Mesenchymal stem cell (in vitro differentiated cells and primary cell): ENCODE measurements at regions not wholly inside any gene's neighbourhood (a gene's known extent, or its start where the extent isn't known, plus 50 kb on each side); places are given as distances from the start of the nearest gene placed in this dataset.

ENCODE experiments used
- DNase-seq: peaks from one replicate; pipeline ENCODE4 v3.0.0-alpha.2; 2013
- H2AFZ ChIP-seq: one replicate; pipeline ENCODE4 v1.6.1; 2013; ENCODE audit warnings: low read depth, mild to moderate bottlenecking, control low read depth, inconsistent platforms, low read length, moderate library complexity
- H2AK5ac ChIP-seq: 2 replicates; pipeline ENCODE4 v1.6.1; 2013; ENCODE audit warnings: low read length, moderate library complexity, mild to moderate bottlenecking, inconsistent platforms; ENCODE audit not compliant: severe bottlenecking
- H2BK120ac ChIP-seq: one replicate; pipeline ENCODE4 v1.6.1; 2013; ENCODE audit warnings: low read depth, mild to moderate bottlenecking, inconsistent platforms, low read length, moderate library complexity
- H2BK12ac ChIP-seq, 2 experiments: one replicate each; pipeline ENCODE4 v1.6.1; 2013; ENCODE audit warnings: inconsistent platforms in 2 of 2, low read length in 2 of 2, mild to moderate bottlenecking in 2 of 2, moderate library complexity in 2 of 2, control low read depth in 1 of 2
- H2BK15ac ChIP-seq: one replicate; pipeline ENCODE4 v1.6.1; 2013; ENCODE audit warnings: mild to moderate bottlenecking, low read depth, inconsistent platforms; ENCODE audit not compliant: poor library complexity, severe bottlenecking
- H2BK5ac ChIP-seq: 2 replicates; pipeline ENCODE4 v1.6.1; 2013; ENCODE audit warnings: low read depth, mild to moderate bottlenecking, low read length, control low read depth, inconsistent platforms; ENCODE audit not compliant: poor library complexity, severe bottlenecking
- H3K14ac ChIP-seq, 2 experiments: one replicate each; pipeline ENCODE4 v1.6.1; 2013; ENCODE audit warnings: inconsistent platforms in 2 of 2, low read length in 2 of 2, control low read depth in 1 of 2, mild to moderate bottlenecking in 1 of 2, moderate library complexity in 1 of 2
- H3K18ac ChIP-seq, 2 experiments: one replicate each; pipeline ENCODE4 v1.6.1; 2013; ENCODE audit warnings: inconsistent platforms in 2 of 2, low read length in 2 of 2, control low read depth in 1 of 2, low read depth in 1 of 2, mild to moderate bottlenecking in 1 of 2
- H3K23ac ChIP-seq, 2 experiments: one replicate each; pipeline ENCODE4 v1.6.1; 2013; ENCODE audit warnings: inconsistent platforms in 2 of 2, low read length in 2 of 2, mild to moderate bottlenecking in 2 of 2, moderate library complexity in 2 of 2, control low read depth in 1 of 2
- H3K27ac ChIP-seq: 2 replicates; pipeline ENCODE4 v1.5.1; 2013; ENCODE audit warnings: mild to moderate bottlenecking, moderate library complexity, low read length, control low read depth, inconsistent platforms; ENCODE audit not compliant: poor library complexity, severe bottlenecking
- H3K27me3 ChIP-seq, 2 experiments: 2 replicates each; pipeline versions ENCODE4 v1.6.1 to v1.7.0; 2013; ENCODE audit warnings: low read length in 2 of 2, mild to moderate bottlenecking in 2 of 2, moderate library complexity in 2 of 2, control low read depth in 1 of 2, inconsistent platforms in 1 of 2; ENCODE audit not compliant: control insufficient read depth in 1 of 2, insufficient read depth in 1 of 2
- H3K36me3 ChIP-seq, 2 experiments: 2 replicates each; pipeline versions ENCODE4 v1.6.1 to v1.7.0; 2013; ENCODE audit warnings: low read length in 2 of 2, control low read depth in 1 of 2, inconsistent platforms in 1 of 2, low read depth in 1 of 2, mild to moderate bottlenecking in 1 of 2; ENCODE audit not compliant: insufficient read depth in 2 of 2, control insufficient read depth in 1 of 2
- H3K4ac ChIP-seq, 2 experiments: one replicate each; pipeline ENCODE4 v1.6.1; 2013; ENCODE audit warnings: inconsistent platforms in 2 of 2, low read length in 2 of 2, mild to moderate bottlenecking in 2 of 2, moderate library complexity in 2 of 2, control low read depth in 1 of 2, low read depth in 1 of 2
- H3K4me1 ChIP-seq: 2 replicates; pipeline ENCODE4 v1.6.1; 2013; ENCODE audit warnings: low read depth, low read length, control low read depth; ENCODE audit not compliant: control insufficient read depth, insufficient read depth
- H3K4me2 ChIP-seq: 2 replicates; pipeline ENCODE4 v1.6.1; 2013; ENCODE audit warnings: low read length, mild to moderate bottlenecking, inconsistent platforms; ENCODE audit not compliant: poor library complexity, severe bottlenecking
- H3K4me3 ChIP-seq, 2 experiments: 2 replicates each; pipeline versions ENCODE4 v1.5.1 to v1.7.0; 2013; ENCODE audit warnings: low read length in 2 of 2, mild to moderate bottlenecking in 2 of 2, control low read depth in 1 of 2, low read depth in 1 of 2; ENCODE audit not compliant: insufficient read depth in 1 of 2
- H3K79me1 ChIP-seq: replicated peaks from 2 replicates; pipeline ENCODE4 v1.6.1; 2013; ENCODE audit warnings: mild to moderate bottlenecking, control low read depth, low read length, inconsistent platforms; ENCODE audit not compliant: poor library complexity, severe bottlenecking
- H3K9ac ChIP-seq: 2 replicates; pipeline ENCODE4 v1.7.0; 2013; ENCODE audit warnings: mild to moderate bottlenecking, low read length, moderate library complexity
- H3K9me3 ChIP-seq: 2 replicates; pipeline ENCODE4 v1.7.0; 2013; ENCODE audit warnings: mild to moderate bottlenecking, low read length; ENCODE audit not compliant: control insufficient read depth
- H4K8ac ChIP-seq: one replicate; pipeline ENCODE4 v1.6.1; 2013; ENCODE audit warnings: inconsistent platforms, mild to moderate bottlenecking, low read length, moderate library complexity
- H4K91ac ChIP-seq: one replicate; pipeline ENCODE4 v1.6.1; 2013; ENCODE audit warnings: mild to moderate bottlenecking, low read length, inconsistent platforms
- WGBS: methylation state at CpG from one replicate; pipeline ENCODE4 v1.1.7; 2013; ENCODE audit warnings: mixed read lengths; 5-methylcytosine and 5-hydroxymethylcytosine counted together

GRCh38 chr9:74107692-74108091, 389.4 kb upstream of the RORB start:
- H3K23ac ChIP-seq: no peak overlapping the region
- no CpG with 5 or more reads among the region's 1 CpG for WGBS
- no peak overlapping the region for H3K9ac ChIP-seq
- H2BK15ac ChIP-seq: no peak overlapping the region
- H3K14ac ChIP-seq: no peak overlapping the region
- no peak overlapping the region for H2BK120ac ChIP-seq
- H3K4me1 ChIP-seq: no peaks in the 10 kb centered on the region
- no peak overlapping the region for H3K4me2 ChIP-seq
- no peaks in the 10 kb centered on the region for H3K27me3 ChIP-seq
- H2BK5ac ChIP-seq: no peak overlapping the region
- no peak overlapping the region for H3K18ac ChIP-seq
- H3K36me3 ChIP-seq: no peaks in the 10 kb centered on the region
- H3K9me3 ChIP-seq: no peaks in the 10 kb centered on the region
- DNase-seq: no peak
- no peak overlapping the region for H4K91ac ChIP-seq
- no peak overlapping the region for H3K4me3 ChIP-seq
- H2BK12ac ChIP-seq: no peak overlapping the region
- H3K79me1 ChIP-seq: no peaks in the 10 kb centered on the region
- H2AK5ac ChIP-seq: no peak overlapping the region
- H3K4ac ChIP-seq: no peak overlapping the region
- no peak overlapping the region for H2AFZ ChIP-seq
- no peak overlapping the region for H4K8ac ChIP-seq
- H3K27ac ChIP-seq: no peak overlapping the region

DNA sequence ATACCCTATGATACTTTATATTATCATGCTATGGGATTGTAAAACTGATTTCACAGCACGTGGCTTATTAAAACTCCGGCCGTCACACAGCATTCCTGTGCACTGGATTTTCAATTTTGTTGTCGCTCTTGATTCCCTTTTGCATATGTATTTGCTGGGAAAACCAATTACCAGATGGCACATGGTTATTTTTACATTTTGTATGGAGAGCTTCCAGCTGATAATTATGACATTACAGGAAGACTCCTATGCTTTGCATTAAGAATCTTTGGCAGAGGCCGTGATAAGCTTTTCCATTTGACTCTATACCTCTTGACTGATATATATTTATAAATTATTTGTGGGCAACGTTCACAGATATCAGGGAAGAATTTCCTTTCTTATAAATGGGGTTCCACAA, 381.2 kb upstream of the RORB start:
- no peak overlapping the region for H2AK5ac ChIP-seq
- H3K23ac ChIP-seq: no peak overlapping the region
- no peak overlapping the region for H4K91ac ChIP-seq
- H3K27ac ChIP-seq: no peak overlapping the region
- no peak overlapping the region for H3K4me3 ChIP-seq
- H3K18ac ChIP-seq: no peak overlapping the region
- no peak overlapping the region for H3K9ac ChIP-seq
- no peak overlapping the region for H2BK12ac ChIP-seq
- no peak overlapping the region for H4K8ac ChIP-seq
- DNase-seq: no peak
- no peaks in the 10 kb centered on the region for H3K79me1 ChIP-seq
- no peaks in the 10 kb centered on the region for H3K4me1 ChIP-seq
- no peak overlapping the region for H3K4ac ChIP-seq
- no peak overlapping the region for H2BK15ac ChIP-seq
- no peak overlapping the region for H2BK120ac ChIP-seq
- H2AFZ ChIP-seq: no peak overlapping the region
- H3K4me2 ChIP-seq: no peak overlapping the region
- WGBS: 94% methylated on average over 4 of the region's 6 CpGs
- peaks cover 5% of the 10 kb centered on the region for H3K9me3 ChIP-seq
- H3K14ac ChIP-seq: no peak overlapping the region
- no peaks in the 10 kb centered on the region for H3K27me3 ChIP-seq
- H3K36me3 ChIP-seq: no peaks in the 10 kb centered on the region
- no peak overlapping the region for H2BK5ac ChIP-seq

DNA sequence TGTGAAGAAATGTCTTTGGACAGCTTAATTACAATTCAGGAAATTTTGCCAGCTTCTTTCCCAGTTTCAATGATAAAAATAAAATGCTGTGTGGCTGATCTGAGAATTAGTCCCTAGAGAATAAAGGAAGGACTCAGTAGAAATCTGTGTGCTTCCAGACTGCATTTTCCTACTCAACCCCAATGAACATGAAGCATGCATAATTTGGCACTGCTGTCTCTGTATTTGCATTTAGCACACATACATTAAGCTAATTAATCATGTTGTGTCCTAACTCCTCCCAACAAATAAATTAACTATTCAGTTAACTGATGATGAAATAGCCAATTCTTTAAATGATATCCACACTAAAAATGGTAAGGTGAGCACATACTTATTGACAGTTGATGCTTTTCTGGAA, 380.0 kb upstream of the RORB start:
- no peak overlapping the region for H3K23ac ChIP-seq
- no peaks in the 10 kb centered on the region for H3K27me3 ChIP-seq
- H3K9ac ChIP-seq: no peak overlapping the region
- H2BK12ac ChIP-seq: no peak overlapping the region
- DNase-seq: no peak
- no peak overlapping the region for H3K4me2 ChIP-seq
- H2AFZ ChIP-seq: no peak overlapping the region
- no peak overlapping the region for H3K4me3 ChIP-seq
- H3K4me1 ChIP-seq: no peaks in the 10 kb centered on the region
- no peak overlapping the region for H2BK120ac ChIP-seq
- H3K18ac ChIP-seq: no peak overlapping the region
- no peaks in the 10 kb centered on the region for H3K36me3 ChIP-seq
- no peak overlapping the region for H2BK15ac ChIP-seq
- no peak overlapping the region for H3K4ac ChIP-seq
- no peaks in the 10 kb centered on the region for H3K79me1 ChIP-seq
- H3K27ac ChIP-seq: no peak overlapping the region
- H2BK5ac ChIP-seq: no peak overlapping the region
- H2AK5ac ChIP-seq: no peak overlapping the region
- H4K8ac ChIP-seq: no peak overlapping the region
- no peak overlapping the region for H4K91ac ChIP-seq
- H3K14ac ChIP-seq: no peak overlapping the region
- H3K9me3 ChIP-seq: peaks cover 5% of the 10 kb centered on the region

DNA sequence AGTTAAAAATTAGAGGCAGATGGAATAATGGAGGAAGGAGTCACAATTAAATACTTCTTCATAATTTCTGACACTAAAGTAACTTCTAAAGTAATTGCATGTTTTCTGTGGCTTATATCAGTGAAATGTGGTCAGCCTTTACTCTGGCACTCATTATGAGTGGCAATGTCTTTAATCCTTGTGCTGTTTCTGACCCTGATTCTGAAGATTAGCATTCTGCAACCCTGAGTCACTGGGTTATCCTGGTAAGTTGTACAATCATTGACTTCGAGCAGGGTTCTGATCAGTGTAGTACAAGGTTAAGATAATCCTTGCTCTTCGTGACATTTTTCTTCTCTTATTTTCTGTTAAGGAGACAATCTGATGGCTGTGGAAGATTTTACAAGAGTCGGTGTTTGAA, 379.4 kb upstream of the RORB start:
- Histone ChIP-seq H3K4me3 (no peak overlapping the region), H3K18ac (no peak overlapping the region), H3K36me3 (no peaks in the 10 kb centered on the region), H3K79me1 (no peaks in the 10 kb centered on the region), H3K14ac (no peak overlapping the region), H3K23ac (no peak overlapping the region), H3K27me3 (no peaks in the 10 kb centered on the region), H3K9ac (no peak overlapping the region), H2BK15ac (no peak overlapping the region), H2BK120ac (no peak overlapping the region), H2BK12ac (no peak overlapping the region), H2AFZ (no peak overlapping the region), H3K9me3 (peaks cover 5% of the 10 kb centered on the region), H3K4ac (no peak overlapping the region), H2AK5ac (no peak overlapping the region), H4K8ac (no peak overlapping the region), H3K4me1 (no peaks in the 10 kb centered on the region), H3K27ac (no peak overlapping the region), H3K4me2 (no peak overlapping the region), H2BK5ac (no peak overlapping the region), H4K91ac (no peak overlapping the region)
- DNase-seq: no peak
- WGBS: 71% methylated on average over 3 of the region's 3 CpGs
